HepG2 (cell line): ENCODE measurements at regions not wholly inside any gene's neighbourhood (a gene's known extent, or its start where the extent isn't known, plus 50 kb on each side); places are given as distances from the start of the nearest gene placed in this dataset.

Experiments
- CBFB ChIP-seq: sonication (generic); formaldehyde crosslinking; IDR thresholded peaks from 2 replicates; pipeline ENCODE4 v1.4.0; 2020; ENCODE audit warnings: missing genetic modification reagents
- PRMT3 ChIP-seq: sonication (generic); formaldehyde crosslinking; IDR thresholded peaks from 2 replicates; pipeline ENCODE4 v1.8.1; 2022; ENCODE audit warnings: low read depth, mild to moderate bottlenecking, moderate library complexity, missing genetic modification reagents, borderline replicate concordance
- TF ChIP-seq, protein P1 (sequence below): sonication (generic); formaldehyde crosslinking; IDR thresholded peaks from 2 replicates; pipeline ENCODE4 v1.4.0; 2020; ENCODE audit warnings: mild to moderate bottlenecking, missing genetic modification reagents
- TF ChIP-seq, protein P2 (sequence below): sonication (generic); formaldehyde crosslinking; IDR thresholded peaks from 2 replicates; pipeline ENCODE4 v1.9.0; 2022; ENCODE audit warnings: low read depth, missing genetic modification reagents
- TF ChIP-seq, protein P3 (sequence below): sonication (generic); formaldehyde crosslinking; IDR thresholded peaks from 2 replicates; pipeline ENCODE4 v1.8.1; 2023; ENCODE audit warnings: mild to moderate bottlenecking, inconsistent platforms, moderate library complexity, missing genetic modification reagents, borderline replicate concordance

DNA sequence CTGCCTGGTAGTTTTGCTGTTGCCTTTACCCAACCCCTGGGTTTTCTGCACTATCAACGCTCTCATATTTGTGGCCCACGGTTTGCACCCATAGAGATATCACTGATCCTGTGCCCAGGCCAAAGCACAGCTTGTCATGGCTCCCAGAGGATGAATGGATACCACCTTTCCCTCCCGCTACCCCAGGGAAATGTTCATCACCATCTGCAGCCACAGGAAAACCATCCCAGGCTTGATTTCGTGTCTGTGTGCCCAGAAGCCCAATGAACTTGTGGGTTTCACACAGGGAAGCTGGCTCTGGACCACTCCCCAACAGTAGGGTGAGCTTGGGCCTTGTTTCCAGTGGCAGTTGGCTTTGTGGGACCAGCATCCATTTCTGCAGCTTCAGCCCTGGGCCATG is 143.1 kb upstream of the GDF10 start (continued):
- TF ChIP-seq, protein P1, sequence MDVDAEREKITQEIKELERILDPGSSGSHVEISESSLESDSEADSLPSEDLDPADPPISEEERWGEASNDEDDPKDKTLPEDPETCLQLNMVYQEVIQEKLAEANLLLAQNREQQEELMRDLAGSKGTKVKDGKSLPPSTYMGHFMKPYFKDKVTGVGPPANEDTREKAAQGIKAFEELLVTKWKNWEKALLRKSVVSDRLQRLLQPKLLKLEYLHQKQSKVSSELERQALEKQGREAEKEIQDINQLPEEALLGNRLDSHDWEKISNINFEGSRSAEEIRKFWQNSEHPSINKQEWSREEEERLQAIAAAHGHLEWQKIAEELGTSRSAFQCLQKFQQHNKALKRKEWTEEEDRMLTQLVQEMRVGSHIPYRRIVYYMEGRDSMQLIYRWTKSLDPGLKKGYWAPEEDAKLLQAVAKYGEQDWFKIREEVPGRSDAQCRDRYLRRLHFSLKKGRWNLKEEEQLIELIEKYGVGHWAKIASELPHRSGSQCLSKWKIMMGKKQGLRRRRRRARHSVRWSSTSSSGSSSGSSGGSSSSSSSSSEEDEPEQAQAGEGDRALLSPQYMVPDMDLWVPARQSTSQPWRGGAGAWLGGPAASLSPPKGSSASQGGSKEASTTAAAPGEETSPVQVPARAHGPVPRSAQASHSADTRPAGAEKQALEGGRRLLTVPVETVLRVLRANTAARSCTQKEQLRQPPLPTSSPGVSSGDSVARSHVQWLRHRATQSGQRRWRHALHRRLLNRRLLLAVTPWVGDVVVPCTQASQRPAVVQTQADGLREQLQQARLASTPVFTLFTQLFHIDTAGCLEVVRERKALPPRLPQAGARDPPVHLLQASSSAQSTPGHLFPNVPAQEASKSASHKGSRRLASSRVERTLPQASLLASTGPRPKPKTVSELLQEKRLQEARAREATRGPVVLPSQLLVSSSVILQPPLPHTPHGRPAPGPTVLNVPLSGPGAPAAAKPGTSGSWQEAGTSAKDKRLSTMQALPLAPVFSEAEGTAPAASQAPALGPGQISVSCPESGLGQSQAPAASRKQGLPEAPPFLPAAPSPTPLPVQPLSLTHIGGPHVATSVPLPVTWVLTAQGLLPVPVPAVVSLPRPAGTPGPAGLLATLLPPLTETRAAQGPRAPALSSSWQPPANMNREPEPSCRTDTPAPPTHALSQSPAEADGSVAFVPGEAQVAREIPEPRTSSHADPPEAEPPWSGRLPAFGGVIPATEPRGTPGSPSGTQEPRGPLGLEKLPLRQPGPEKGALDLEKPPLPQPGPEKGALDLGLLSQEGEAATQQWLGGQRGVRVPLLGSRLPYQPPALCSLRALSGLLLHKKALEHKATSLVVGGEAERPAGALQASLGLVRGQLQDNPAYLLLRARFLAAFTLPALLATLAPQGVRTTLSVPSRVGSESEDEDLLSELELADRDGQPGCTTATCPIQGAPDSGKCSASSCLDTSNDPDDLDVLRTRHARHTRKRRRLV (CRISPR knock-in tag), result no peak
- no peak for TF ChIP-seq PRMT3 (CRISPR knock-in tag)
- TF ChIP-seq, protein P2, sequence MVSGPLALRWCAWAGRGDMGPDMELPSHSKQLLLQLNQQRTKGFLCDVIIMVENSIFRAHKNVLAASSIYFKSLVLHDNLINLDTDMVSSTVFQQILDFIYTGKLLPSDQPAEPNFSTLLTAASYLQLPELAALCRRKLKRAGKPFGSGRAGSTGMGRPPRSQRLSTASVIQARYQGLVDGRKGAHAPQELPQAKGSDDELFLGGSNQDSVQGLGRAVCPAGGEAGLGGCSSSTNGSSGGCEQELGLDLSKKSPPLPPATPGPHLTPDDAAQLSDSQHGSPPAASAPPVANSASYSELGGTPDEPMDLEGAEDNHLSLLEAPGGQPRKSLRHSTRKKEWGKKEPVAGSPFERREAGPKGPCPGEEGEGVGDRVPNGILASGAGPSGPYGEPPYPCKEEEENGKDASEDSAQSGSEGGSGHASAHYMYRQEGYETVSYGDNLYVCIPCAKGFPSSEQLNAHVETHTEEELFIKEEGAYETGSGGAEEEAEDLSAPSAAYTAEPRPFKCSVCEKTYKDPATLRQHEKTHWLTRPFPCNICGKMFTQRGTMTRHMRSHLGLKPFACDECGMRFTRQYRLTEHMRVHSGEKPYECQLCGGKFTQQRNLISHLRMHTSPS, result no peak
- TF ChIP-seq, protein P3, sequence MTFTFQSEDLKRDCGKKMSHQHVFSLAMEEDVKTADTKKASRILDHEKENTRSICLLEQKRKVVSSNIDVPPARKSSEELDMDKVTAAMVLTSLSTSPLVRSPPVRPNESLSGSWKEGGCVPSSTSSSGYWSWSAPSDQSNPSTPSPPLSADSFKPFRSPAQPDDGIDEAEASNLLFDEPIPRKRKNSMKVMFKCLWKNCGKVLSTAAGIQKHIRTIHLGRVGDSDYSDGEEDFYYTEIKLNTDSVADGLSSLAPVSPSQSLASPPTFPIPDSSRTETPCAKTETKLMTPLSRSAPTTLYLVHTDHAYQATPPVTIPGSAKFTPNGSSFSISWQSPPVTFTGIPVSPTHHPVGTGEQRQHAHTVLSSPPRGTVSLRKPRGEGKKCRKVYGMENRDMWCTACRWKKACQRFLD (CRISPR knock-in tag), result no peak
- TF ChIP-seq CBFB (CRISPR knock-in tag), result no peak
